ENCODE measurements at regions not wholly inside any gene's neighbourhood (a gene's known extent, or its start where the extent isn't known, plus 50 kb on each side); places are given as distances from the start of the nearest gene placed in this dataset.

DNA sequence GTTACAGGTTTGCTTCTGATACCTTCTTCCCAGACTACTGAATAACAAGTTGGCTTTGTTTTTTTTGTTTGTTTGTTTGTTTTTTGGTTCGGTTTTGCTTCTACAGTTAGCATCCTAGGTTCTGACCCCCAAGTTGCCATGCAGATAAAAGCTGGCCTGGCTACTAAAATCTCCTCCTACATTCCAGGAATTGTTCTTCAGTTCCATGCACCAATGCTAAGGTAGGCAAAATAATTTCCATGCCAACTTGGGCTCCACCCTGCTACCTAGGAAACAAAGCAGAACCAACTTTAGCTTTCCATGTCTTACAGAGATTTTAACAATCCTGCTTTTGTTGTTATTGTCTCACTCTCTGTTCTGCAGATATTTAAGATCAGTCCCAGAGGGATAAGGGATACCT is 495.5 kb upstream of the SOX9 start (continued):
- TF ChIP-seq, protein P1, sequence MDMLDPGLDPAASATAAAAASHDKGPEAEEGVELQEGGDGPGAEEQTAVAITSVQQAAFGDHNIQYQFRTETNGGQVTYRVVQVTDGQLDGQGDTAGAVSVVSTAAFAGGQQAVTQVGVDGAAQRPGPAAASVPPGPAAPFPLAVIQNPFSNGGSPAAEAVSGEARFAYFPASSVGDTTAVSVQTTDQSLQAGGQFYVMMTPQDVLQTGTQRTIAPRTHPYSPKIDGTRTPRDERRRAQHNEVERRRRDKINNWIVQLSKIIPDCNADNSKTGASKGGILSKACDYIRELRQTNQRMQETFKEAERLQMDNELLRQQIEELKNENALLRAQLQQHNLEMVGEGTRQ (IDR thresholded peaks at IDR 0.05; ENCODE audit: low read length), result no peak
- TF ChIP-seq KDM1A (IDR thresholded peaks at IDR 0.05; ENCODE audit: borderline replicate concordance, low read length) (no peak), CEBPB (IDR thresholded peaks at IDR 0.05; ENCODE audit: low read depth, low read length) (no peak)
